Non-pigmented ciliary epithelial cell (primary cell): ENCODE measurements at regions not wholly inside any gene's neighbourhood (a gene's known extent, or its start where the extent isn't known, plus 50 kb on each side); places are given as distances from the start of the nearest gene placed in this dataset.
"Not testable (repeated sequence)": the region's sequence is repeated elsewhere in the genome, so short reads cannot be mapped to it uniquely, and the experiment has no call there.

Experiments used
- DNase-seq: peaks from one replicate; pipeline ENCODE4 v3.0.0-alpha.2; 2010; ENCODE audit warnings: low read depth

DNA sequence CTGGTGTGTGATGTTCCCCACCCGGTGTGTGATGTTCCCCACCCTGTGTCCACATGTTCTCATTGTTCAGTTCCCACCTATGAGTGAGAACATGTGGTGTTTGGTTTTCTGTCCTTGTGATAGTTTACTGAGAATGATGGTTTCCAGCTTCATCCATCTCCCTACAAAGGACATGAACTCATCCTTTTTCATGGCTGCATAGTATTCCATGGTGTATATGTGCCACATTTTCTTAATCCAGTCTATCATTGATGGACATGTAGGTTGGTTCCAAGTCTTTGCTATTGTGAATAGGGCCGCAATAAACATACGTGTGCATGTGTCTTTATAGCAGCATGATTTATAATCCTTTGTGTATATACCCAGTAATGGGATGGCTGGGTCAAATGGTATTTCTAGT lies 201.5 kb upstream of the IRAK1BP1 start:
- DNase-seq, result not testable (repeated sequence)

DNA sequence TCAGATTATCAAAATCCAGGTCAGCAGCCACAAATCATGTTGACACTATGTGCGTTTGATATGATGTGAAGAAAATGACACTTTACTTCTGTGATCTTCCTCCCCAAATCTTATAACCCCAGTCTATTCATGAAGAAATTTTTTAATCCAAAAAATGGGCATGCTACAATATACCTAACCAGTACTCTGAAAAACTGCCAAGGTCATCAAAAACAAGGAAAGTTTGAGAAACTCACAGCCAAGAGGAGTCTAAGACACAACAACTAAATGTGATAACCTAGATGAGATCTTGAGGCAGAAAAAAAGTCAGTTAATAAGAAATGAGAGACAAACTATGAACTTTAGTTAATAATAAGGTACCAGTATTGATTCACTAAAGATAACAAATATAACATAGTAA lies 200.6 kb upstream of the IRAK1BP1 start:
- no peak for DNase-seq

DNA sequence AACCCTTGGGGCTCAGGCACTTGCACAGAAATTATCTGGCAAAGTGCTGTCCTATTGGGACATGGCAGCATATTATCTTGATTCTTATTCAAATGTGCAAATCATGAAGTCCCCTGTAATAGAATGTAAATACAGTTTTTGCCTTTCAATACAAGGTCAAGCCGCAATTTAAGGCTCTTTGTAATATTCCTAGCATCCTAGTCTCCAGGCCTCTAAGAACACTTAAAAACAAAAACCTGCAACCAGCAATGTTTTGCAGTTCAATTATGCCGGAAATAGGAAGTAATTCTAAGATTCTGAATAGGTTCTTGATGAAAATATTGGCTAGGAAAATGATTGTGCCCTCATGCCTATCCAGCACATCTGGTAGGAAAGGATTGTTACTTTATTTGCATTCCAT lies 197.2 kb upstream of the IRAK1BP1 start:
- DNase-seq, result no peak

DNA sequence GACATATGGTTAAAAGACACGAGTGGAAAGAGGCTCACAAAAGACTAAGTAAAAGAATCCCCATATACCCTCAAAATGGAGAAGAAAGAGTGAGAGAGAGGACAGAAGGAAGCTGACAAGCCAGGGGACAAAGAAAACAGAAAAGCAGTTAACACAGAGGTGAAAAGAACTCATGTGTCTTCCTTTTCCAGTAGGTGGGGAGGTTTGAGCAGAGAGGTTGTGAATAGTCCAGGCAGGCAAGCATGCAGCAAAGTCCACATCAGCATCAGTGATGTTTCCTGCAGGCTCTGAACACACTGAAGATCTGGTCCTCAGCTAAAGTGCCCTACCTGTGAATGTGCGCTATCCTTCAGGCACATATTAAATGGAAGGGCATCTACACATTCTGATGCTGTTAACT lies 196.5 kb upstream of the IRAK1BP1 start:
- DNase-seq, result no peak

DNA sequence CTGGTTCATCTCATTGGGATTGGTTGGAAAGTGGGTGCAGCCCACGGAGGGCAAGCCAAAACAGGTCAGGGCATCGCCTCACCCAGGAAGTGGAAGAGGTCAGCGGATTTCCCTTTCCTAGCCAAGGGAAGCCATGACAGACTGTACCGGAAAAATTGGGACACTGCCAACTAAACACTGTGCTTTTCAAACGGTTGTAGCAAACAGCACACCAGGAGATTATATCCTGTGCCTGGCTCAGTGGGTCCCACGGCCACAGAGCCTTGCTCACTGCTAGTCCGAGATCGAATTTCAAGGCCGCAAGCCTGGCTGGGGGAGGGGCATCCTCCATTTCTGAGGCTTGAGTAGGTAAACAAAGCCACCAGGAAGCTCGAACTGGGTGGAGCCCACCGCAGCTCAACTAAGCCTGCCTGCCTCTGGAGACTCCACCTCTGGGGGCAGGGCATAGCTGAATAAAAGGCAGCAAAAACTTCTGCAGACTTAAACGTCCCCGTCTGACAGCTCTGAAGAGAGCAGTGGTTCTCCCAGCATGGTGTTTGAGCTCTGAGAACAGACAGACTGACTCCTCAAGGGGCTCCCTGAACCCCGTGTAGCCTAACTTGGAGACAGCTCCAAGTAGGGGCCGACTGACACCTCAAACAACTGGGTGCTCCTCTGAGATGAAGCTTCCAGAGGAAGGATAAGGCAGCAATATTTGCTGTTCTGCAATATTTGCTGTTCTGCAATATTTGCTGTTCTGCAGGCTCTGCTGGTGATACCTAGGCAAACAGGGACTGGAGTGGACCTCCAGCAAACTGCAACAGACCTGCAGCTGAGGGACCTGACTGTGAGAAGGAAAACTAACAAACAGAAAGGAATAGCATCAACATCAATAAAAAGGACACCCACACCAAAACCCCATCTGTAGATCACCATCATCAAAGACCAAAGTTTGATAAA lies 191.0 kb upstream of the IRAK1BP1 start:
- not testable (repeated sequence) for DNase-seq

DNA sequence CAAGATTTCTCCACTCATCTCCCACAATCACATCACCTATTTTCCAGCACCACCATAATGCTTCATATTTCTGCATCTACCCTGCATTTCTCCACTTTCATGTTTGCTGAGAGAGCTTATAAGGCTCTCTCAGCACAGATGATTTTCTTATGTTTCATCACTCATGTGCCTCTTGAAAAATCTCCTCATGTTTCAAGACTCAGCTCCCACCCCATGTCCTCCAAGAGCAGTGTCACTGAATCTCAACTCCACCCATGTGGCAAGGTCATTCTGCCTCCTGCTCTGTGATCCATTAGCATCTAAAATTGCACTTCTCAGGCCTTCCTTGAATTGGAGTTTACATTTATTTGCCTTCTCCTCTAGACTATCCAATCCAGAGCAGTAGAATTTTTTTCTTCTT lies 178.7 kb upstream of the IRAK1BP1 start:
- no peak for DNase-seq

DNA sequence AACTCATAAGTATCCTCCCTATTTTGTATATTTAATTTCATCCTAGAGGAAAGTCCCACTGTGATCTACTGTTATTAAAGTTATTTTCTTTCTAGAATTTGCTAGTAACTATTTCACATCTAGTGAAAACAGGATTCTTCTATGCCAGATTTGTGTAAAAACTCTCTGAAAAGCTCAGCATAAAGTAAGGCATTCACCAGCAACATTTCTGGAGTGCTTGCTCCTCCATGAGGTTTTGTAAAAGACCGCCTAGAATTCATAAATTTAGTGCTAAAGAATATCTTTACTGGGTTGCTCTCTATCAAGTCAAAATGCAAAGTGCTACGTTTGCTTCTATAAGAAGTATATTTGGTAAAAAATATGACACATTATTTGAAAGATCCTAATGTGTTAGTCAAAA lies 173.5 kb upstream of the IRAK1BP1 start:
- no peak for DNase-seq

DNA sequence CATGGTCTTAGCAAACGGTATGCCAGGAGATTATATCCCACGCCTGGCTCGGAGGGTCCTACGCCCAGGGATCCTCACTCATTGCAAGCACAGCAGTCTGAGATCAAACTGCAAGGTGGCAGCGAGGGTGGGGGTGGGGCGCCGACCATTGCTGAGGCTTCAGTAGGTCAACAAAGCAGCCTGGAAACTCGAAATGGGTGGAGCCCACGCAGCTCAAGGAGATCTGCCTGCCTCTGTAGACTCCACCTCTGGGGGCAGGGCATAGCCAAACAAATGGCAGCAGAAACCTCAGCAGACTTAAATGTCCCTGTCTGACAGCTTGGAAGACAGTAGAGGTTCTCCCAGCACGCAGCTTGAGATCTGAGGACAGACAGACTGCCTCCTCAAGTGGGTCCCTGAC lies 172.7 kb upstream of the IRAK1BP1 start:
- not testable (repeated sequence) for DNase-seq

DNA sequence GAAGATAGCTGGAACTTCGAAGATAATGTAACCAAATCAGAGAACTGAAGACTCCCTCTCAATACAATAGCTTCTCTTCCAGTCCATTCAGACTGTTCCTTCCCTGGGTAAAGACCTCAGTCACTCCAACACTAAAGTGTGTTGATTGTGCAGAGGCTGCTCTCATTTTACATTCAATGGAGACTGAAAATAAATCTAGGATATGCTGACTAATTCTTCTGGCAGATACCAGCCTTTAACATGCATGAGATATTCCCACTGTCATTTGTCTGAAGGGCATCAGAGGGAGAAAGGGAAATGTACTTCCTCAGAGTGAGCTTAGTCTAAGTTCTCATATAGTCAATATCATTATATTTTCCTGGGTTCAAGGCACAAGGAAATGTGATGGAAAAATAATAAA lies 166.4 kb upstream of the IRAK1BP1 start:
- no peak for DNase-seq

DNA sequence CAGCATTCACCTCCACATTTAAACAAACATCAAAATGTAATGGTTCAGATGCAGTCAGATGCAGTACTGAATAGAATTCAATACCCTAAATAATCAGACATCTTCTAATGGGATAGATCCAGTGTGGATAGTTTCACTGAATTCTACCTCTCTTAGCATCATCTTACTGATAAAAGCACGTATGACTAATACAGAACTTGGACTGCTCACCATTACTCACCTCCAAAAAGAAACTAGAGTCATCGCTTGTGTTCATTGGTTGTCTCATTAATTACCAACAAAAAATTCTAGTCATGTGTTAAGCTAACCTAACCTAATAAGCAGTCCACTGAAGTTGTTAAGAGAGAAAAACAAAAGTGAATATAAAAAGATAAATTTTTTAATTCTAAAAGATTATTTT lies 165.9 kb upstream of the IRAK1BP1 start:
- DNase-seq, result peak; percentile 20

DNA sequence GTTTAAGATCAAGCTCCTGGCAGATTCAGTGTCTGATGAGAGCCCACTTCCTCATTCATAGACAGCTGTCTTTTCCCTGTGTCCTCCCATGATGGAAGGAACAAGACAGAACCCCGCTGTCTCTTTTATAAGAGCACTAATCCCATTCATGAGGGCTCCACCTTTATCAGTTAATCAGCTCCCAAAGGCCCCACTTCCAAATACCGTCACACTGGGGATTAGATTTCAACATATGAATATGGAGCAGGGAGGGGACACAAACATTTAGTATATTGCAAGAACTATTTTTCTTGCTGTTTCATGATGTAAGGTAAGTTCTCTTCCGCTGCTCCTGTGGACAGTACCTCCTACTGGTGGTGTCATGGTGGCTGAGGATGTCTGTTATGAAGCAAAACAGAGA lies 158.3 kb upstream of the IRAK1BP1 start:
- no peak for DNase-seq

DNA sequence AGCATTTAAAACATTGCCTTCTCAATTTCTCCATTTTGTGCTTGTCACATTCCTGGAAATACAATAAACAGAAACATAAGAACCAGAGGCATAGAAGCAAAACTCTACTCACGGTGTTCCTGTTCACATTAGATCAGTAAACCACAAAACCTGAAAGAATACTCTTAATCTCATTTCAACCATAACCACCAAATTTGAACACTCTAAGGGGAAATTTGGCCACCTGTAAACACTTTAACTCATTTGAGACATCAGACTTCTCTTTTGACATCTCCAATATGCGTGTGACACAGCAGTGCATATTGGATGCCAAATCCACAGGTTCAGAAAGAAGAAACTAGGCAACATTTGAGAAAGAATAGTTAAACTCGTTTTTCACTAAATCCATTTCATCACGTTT lies 153.8 kb upstream of the IRAK1BP1 start:
- no peak for DNase-seq

DNA sequence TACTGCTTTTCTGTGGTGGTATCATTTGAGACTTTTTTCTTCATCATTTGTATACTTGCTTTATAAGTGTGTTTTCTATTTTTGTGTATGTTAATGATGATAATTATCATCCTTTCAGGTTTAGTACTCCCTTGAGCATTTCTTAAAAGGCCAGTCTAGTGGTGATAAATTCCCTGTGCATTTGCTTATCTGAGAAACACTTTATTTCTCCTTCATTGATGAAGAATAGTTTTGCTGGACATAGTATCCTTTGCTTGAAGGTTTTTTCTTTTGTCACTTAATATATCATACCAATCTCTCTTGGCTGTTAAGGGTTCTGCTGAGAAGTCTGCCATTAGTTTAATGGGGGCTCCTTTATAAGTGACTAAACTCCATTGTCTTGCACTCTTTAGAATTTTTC lies 123.2 kb upstream of the IRAK1BP1 start:
- DNase-seq, result no peak

DNA sequence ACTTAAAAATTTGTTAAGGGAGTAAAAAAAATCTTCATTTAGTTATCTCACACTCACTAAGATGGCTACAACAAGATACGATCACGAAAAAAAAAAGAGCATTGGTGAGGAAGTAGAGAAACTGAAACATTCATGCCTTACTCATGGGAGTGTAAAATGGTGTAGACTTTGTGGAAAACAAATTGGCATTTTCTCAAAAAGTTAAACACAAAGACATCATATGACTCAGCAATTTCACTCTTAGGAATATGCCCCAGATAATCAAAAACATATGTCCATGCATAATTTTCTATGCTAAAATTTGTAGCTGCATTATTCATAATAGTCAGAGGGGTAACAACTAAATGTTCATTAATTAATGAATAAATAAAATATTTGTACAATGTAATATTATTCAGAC lies 120.9 kb upstream of the IRAK1BP1 start:
- no peak for DNase-seq

DNA sequence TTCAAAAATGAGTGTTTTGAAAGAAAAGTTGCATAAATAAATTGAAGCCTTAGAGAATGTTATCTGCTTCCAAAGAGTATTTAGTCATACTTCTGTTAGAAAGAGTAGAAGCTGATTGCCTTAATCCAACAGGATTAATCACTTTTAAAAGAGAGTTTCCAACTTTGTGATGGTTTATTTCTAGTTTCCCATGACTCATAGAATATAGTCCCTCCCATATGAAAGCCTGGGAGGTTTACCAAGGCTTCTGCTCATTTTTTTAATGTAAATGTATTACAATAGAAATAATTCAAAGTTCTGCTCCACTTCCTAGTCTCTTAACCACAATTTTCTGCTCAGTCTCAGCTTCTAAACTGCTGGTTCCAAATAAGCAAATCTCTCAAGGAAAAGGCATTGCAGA lies 118.0 kb upstream of the IRAK1BP1 start:
- DNase-seq, result no peak

DNA sequence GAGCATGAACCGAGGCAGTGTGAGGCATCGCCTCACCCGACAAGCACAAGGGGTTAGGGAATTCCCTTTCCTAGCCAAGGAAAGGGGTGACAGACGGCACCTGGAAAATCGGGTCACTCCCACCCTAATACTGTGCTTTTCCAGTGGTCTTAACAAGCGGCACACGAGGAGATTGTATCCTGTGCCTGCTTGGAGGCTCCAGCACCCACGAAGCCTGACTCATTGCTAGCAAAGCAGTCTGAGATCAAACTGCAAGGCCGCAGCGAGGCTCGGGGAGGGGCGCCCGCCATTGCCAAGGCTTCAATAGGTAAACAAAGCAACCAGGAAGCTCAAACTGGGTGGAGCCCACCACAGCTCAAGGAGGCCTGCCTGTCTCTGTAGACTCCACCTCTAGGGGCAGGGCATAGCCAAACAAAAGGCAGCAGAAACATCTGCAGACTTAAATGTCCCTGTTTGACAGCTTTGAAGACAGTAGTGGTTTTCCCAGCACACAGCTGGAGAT lies 109.0 kb upstream of the IRAK1BP1 start:
- DNase-seq, result not testable (repeated sequence)

DNA sequence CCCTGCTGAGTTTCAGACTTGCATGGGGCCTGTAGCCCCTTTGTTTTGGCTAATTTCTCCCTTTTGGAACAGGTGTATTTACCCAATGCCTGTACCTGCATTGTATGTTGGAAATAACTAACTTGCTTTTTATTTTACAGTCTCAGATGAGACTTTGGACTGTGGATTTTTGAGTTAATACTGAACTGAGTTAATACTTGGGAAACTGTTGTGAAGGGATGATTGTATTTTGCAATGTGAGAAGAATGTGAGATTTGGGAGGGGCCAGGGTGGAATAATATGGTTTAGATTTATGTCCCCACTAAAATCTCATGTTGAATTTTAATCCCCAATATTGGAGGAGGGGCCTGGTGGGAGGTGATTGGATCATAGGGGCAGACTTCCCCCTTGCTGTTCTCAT lies 99.1 kb upstream of the IRAK1BP1 start:
- DNase-seq, result no peak

DNA sequence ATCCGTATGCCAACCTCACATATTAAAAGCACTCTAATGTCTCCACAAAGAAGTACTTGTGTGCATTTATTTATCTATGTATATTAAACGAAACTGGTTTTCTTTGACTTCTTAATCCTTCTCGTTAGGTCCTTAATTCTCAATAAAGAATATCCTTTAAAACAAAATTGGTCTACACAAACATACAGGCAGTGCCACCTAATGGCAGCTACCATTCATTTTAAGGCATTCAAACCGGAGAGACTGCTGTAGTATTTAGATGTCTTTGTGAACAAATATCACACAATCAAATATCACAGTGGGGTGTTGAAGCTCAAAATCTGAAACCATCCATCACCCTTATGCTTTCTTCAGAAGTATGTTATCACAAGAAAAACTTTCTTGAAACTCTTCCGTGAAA lies 96.6 kb upstream of the IRAK1BP1 start:
- DNase-seq, result no peak

DNA sequence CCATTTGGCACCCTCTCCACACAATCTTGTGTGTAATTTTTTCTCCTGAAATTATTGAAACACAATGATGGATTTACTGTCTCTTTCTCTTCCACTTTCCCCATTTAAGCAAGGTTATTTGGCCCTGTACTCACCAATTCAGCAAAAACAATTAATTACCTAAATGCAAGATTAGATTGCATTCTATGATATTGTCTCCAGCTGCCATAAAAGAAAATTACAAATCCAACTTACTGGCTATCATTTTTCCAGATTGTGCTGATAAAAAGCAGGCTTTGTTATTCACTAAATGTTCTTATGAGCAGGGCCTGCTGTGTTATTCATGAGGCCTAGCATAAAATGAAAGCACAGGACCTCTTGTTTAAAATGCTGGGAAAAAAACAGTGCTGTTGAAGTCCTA lies 95.8 kb upstream of the IRAK1BP1 start:
- DNase-seq, result no peak

DNA sequence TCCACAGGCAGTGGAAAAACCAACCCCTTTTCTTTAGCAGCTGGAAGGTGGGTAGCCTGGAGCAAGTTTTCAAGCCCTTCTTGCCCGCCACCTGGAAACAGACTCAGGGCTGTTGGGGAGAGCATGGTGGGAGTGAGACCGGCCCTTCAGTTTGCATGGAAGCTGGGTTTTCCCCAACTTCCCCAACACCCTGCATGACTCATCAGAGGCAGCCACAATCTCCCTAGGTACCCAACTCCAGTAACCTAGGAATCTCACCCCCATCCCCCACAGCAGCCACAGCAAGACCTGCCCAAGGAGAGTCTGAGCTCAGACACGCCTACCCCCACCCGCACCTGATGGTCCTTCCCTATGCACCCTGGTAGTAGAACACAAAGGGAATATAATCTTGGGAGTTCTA lies 86.3 kb upstream of the IRAK1BP1 start:
- no peak for DNase-seq

DNA sequence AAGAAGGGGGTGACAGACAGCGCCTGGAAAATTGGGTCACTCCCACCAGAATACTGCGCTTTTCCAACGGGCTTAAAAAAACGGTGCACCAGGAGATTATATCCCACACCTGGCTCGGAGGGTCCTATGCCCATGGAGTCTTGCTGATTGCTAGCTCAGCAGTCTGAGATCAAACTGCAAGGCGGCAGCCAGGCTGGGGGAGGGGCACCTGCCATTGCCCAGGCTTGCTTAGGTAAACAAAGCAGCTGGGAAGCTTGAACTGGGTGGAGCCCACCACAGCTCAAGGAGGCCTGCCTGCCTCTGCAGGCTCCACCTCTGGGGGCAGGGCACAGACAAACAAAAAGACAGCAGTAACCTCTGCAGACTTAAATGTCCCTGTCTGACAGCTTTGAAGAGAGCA lies 84.0 kb upstream of the IRAK1BP1 start:
- not testable (repeated sequence) for DNase-seq

DNA sequence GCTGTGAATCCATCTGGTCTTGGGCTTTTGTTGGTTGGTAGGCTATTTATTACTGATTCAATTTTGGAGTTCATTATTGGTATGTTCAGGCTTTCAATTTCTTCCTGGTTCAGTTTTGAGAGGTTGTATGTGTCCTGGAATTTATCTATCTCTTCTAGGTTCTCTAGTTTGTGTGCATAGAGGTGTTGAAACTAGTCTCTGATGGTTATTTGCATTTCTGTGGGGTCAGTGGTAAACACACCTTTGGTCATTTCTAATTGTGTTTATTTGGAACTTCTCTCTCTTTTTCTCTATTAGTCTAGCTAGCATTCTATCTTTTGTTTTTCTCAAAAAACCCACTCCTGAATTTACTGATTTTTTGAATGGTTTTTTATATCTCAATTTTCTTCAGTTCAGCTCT lies 70.1 kb upstream of the IRAK1BP1 start:
- no peak for DNase-seq

DNA sequence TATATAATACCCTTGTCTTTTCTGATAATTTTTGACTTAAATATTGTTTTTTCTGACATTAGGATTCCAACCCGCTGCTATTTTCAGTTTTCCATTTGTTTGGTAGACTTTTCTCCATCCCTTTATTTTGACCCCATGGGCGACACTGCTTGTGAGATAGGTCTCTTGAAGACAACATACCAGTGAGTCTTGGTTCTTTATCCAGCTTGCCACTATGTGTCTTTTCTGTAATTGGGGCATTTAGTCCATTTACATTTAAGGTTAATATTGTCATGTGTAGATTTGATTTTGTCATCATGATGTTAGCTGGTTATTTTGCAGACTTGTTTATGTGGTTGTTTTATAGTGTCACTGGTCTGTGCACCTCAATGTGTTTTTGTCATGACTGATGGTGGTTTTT lies 67.7 kb upstream of the IRAK1BP1 start:
- DNase-seq, result no peak

DNA sequence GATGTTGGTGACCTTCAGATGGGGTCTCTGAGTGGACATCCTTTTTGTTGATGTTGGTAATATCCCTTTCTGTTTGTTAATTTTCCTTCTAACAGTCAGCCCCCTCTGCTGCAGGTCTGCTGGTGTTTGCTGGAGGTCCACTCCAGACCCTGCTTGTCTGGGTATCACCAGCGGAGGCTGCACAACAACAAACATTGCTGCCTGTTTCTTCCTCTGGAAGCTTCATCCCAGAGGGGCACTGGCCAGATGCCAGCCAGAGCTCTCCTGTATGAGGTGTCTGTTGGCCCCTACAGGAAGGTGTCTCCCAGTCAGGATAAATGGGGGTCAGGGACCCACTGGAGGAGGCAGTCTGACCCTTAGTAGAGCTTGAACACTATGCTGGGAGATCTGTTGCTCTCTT lies 60.6 kb upstream of the IRAK1BP1 start:
- DNase-seq, result not testable (repeated sequence)
